Fibroblast of pulmonary artery (primary cell): ENCODE measurements at regions not wholly inside any gene's neighbourhood (a gene's known extent, or its start where the extent isn't known, plus 50 kb on each side); places are given as distances from the start of the nearest gene placed in this dataset.
A peak's percentile ranks its signal among the peaks of the same experiment; 100 is the strongest.

Experiments
- DNase-seq: peaks from one replicate; pipeline ENCODE4 v3.0.0-alpha.2; 2010; ENCODE audit warnings: low read depth
- H3K4me3 ChIP-seq: replicated peaks from 2 replicates; pipeline ENCODE4 v1.5.1; 2011; ENCODE audit warnings: low read depth, mild to moderate bottlenecking, control low read depth, low read length, moderate library complexity
- CTCF ChIP-seq: IDR thresholded peaks from 2 replicates; pipeline ENCODE4 v1.5.1; 2011; ENCODE audit warnings: mild to moderate bottlenecking, control low read depth, low read length, inconsistent platforms; ENCODE audit errors: missing control alignments

- H3K4me3 ChIP-seq = no peak overlapping the region
- no peak for TF ChIP-seq CTCF
- DNase-seq = no peak
Observed at GRCh38 chr6:108734271-108734922, 113.8 kb upstream of the ARMC2 start.

GRCh38 chr6:108735310-108736001 is 112.8 kb upstream of the ARMC2 start:
- no peak for DNase-seq
- H3K4me3 ChIP-seq = no peak overlapping the region
- no peak for TF ChIP-seq CTCF

- no peak for TF ChIP-seq CTCF
- H3K4me3 ChIP-seq = no peak overlapping the region
- no peak for DNase-seq
Observed at GRCh38 chr6:108736002-108736361, 112.2 kb upstream of the ARMC2 start.

GRCh38 chr6:108736832-108737231 is 111.4 kb upstream of the ARMC2 start:
- no peak overlapping the region for H3K4me3 ChIP-seq
- TF ChIP-seq CTCF = no peak
- peak; percentile 86 for DNase-seq

GRCh38 chr6:108737594-108738546 is 110.4 kb upstream of the ARMC2 start:
- peak; percentile 92 for DNase-seq
- no peak for TF ChIP-seq CTCF
- H3K4me3 ChIP-seq = no peak overlapping the region

- TF ChIP-seq CTCF = no peak
- no peak overlapping the region for H3K4me3 ChIP-seq
- DNase-seq = no peak
Observed at GRCh38 chr6:108738684-108739416, 109.4 kb upstream of the ARMC2 start.
